ENCODE measurements at regions not wholly inside any gene's neighbourhood (a gene's known extent, or its start where the extent isn't known, plus 50 kb on each side); places are given as distances from the start of the nearest gene placed in this dataset.
"Not testable (repeated sequence)": the region's sequence is repeated elsewhere in the genome, so short reads cannot be mapped to it uniquely, and the experiment has no call there.

- Histone ChIP-seq H3K36me3 (ENCODE audit: control insufficient read depth, low read length) (no peaks in the 10 kb centered on the region), H3K27ac (ENCODE audit: low read depth, low read length) (no peak overlapping the region), H3K4me3 (ENCODE audit: low read length) (no peak overlapping the region), H3K9me3 (ENCODE audit: control insufficient read depth, insufficient read depth, low read length) (peaks cover 9% of the 10 kb centered on the region; the same call in 1 of the 2 replicates), H3K4me2 (ENCODE audit: low read length) (no peak overlapping the region), H3K27me3 (ENCODE audit: control insufficient read depth, low read length) (no peaks in the 10 kb centered on the region), H3K79me2 (ENCODE audit: control insufficient read depth, low read length) (no peaks in the 10 kb centered on the region), H3K9me2 (replicated peaks; ENCODE audit: control insufficient read depth, low read length) (no peaks in the 10 kb centered on the region), H3K4me1 (ENCODE audit: control insufficient read depth, low read length) (no peaks in the 10 kb centered on the region), H3F3A (ENCODE audit: control insufficient read depth, insufficient read depth) (no peaks in the 10 kb centered on the region), H4K20me1 (ENCODE audit: control insufficient read depth, insufficient read depth, low read depth, low read length) (no peaks in the 10 kb centered on the region)
- TF ChIP-seq CTCF (IDR thresholded peaks at IDR 0.05; ENCODE audit: low read depth, low read length, poor library complexity, severe bottlenecking) (no peak), EZH2phosphoT487 (IDR thresholded peaks at IDR 0.05; ENCODE audit: borderline replicate concordance, low read length) (no peak)
Measured at GRCh38 chr7:51545131-51545530, 228.5 kb upstream of the COBL start.

- H3K27me3 ChIP-seq (ENCODE audit: control insufficient read depth, low read length): no peaks in the 10 kb centered on the region
- no peak overlapping the region for H3K4me2 ChIP-seq (ENCODE audit: low read length)
- no peak overlapping the region for H3K4me3 ChIP-seq (ENCODE audit: low read length)
- H3K79me2 ChIP-seq (ENCODE audit: control insufficient read depth, low read length): no peaks in the 10 kb centered on the region
- H3K36me3 ChIP-seq (ENCODE audit: control insufficient read depth, low read length): no peaks in the 10 kb centered on the region
- H3K9me3 ChIP-seq (ENCODE audit: control insufficient read depth, insufficient read depth, low read length): peaks cover 9% of the 10 kb centered on the region; the same call in 1 of the 2 replicates
- TF ChIP-seq CTCF (IDR thresholded peaks at IDR 0.05; ENCODE audit: low read depth, low read length, poor library complexity, severe bottlenecking): no peak
- no peak for TF ChIP-seq EZH2phosphoT487 (IDR thresholded peaks at IDR 0.05; ENCODE audit: borderline replicate concordance, low read length)
- H3F3A ChIP-seq (ENCODE audit: control insufficient read depth, insufficient read depth): no peaks in the 10 kb centered on the region
- H3K4me1 ChIP-seq (ENCODE audit: control insufficient read depth, low read length): no peaks in the 10 kb centered on the region
- no peaks in the 10 kb centered on the region for H4K20me1 ChIP-seq (ENCODE audit: control insufficient read depth, insufficient read depth, low read depth, low read length)
- H3K27ac ChIP-seq (ENCODE audit: low read depth, low read length): no peak overlapping the region
- no peaks in the 10 kb centered on the region for H3K9me2 ChIP-seq (replicated peaks; ENCODE audit: control insufficient read depth, low read length)
Measured at GRCh38 chr7:51543801-51544553, 227.4 kb upstream of the COBL start.

GRCh38 chr7:51540906-51541305, 224.3 kb upstream of the COBL start:
- H3F3A ChIP-seq (ENCODE audit: control insufficient read depth, insufficient read depth); H3K4me3 ChIP-seq (ENCODE audit: low read length); H3K36me3 ChIP-seq (ENCODE audit: control insufficient read depth, low read length); H3K79me2 ChIP-seq (ENCODE audit: control insufficient read depth, low read length); H3K27ac ChIP-seq (ENCODE audit: low read depth, low read length); H3K4me2 ChIP-seq (ENCODE audit: low read length); H3K4me1 ChIP-seq (ENCODE audit: control insufficient read depth, low read length); H3K27me3 ChIP-seq (ENCODE audit: control insufficient read depth, low read length); H4K20me1 ChIP-seq (ENCODE audit: control insufficient read depth, insufficient read depth, low read depth, low read length); H3K9me2 ChIP-seq (replicated peaks; ENCODE audit: control insufficient read depth, low read length): not testable (repeated sequence)
- H3K9me3 ChIP-seq (ENCODE audit: control insufficient read depth, insufficient read depth, low read length): peaks cover 14% of the 10 kb centered on the region; the same call in 1 of the 2 replicates

- no peak overlapping the region for H3K27ac ChIP-seq (ENCODE audit: low read depth, low read length)
- H3K4me3 ChIP-seq (ENCODE audit: low read length): no peak overlapping the region
- no peak overlapping the region for H3K4me2 ChIP-seq (ENCODE audit: low read length)
- no peaks in the 10 kb centered on the region for H3K27me3 ChIP-seq (ENCODE audit: control insufficient read depth, low read length)
- no peaks in the 10 kb centered on the region for H3K79me2 ChIP-seq (ENCODE audit: control insufficient read depth, low read length)
- no peaks in the 10 kb centered on the region for H3K4me1 ChIP-seq (ENCODE audit: control insufficient read depth, low read length)
- H3K36me3 ChIP-seq (ENCODE audit: control insufficient read depth, low read length): no peaks in the 10 kb centered on the region
- H3F3A ChIP-seq (ENCODE audit: control insufficient read depth, insufficient read depth): no peaks in the 10 kb centered on the region
- H3K9me2 ChIP-seq (replicated peaks; ENCODE audit: control insufficient read depth, low read length): no peaks in the 10 kb centered on the region
- no peaks in the 10 kb centered on the region for H4K20me1 ChIP-seq (ENCODE audit: control insufficient read depth, insufficient read depth, low read depth, low read length)
- no peak for TF ChIP-seq EZH2phosphoT487 (IDR thresholded peaks at IDR 0.05; ENCODE audit: borderline replicate concordance, low read length)
- H3K9me3 ChIP-seq (ENCODE audit: control insufficient read depth, insufficient read depth, low read length): peaks cover 14% of the 10 kb centered on the region; the same call in 1 of the 2 replicates
Measured at GRCh38 chr7:51539840-51540239, 223.2 kb upstream of the COBL start.

Measured in DOHH2 (cell line).